ENCODE measurements at regions not wholly inside any gene's neighbourhood (a gene's known extent, or its start where the extent isn't known, plus 50 kb on each side); places are given as distances from the start of the nearest gene placed in this dataset.

DNA sequence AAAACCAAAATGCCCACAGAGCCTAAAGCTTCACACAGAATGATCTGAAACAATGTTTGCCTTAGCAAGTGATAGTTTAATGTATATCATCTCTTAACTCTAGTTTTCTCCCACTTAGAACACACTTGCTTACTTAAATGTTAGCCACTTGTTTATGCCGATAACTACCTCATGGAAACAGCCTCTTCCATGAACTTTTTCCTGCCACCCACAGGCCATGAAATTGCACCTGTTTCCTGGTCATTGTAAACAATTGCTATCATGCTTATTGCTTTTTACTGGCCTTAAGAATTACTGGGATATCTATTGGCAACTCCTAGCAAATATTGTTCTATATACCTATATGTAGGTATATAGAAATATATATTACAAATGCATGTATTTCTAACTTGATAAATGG is 231.1 kb downstream of the HDGFL1 start:
- peaks cover 4% of the 10 kb centered on the region for H3K4me1 Mint-ChIP-seq

DNA sequence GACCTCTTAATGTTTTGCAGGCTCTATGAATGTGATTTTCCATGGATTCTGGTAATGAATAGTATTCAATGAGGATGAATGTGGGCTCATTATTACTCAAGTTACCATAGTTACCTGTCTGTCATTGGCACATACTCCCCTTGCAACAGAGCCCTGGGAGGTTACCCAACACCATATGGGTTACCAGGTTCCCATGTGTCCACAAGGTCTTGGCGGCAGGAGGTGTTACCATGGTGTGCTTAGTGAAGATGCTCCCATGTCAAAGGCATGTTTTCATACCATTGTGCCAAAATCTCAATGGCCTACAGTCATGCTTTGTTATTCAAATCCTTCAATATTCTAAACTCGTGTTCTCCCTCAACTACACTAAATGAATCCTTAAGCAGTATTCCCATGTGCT is 232.5 kb downstream of the HDGFL1 start:
- H3K79me2 ChIP-seq (ENCODE audit: low read depth), result no peaks in the 10 kb centered on the region
- no peaks in the 10 kb centered on the region for H4K20me1 ChIP-seq (ENCODE audit: low read depth)
- H3K9me3 Mint-ChIP-seq, result peaks cover 6% of the 10 kb centered on the region

More for the DNA sequence above, 231.1 kb downstream of the HDGFL1 start:
- TF ChIP-seq, protein P1, sequence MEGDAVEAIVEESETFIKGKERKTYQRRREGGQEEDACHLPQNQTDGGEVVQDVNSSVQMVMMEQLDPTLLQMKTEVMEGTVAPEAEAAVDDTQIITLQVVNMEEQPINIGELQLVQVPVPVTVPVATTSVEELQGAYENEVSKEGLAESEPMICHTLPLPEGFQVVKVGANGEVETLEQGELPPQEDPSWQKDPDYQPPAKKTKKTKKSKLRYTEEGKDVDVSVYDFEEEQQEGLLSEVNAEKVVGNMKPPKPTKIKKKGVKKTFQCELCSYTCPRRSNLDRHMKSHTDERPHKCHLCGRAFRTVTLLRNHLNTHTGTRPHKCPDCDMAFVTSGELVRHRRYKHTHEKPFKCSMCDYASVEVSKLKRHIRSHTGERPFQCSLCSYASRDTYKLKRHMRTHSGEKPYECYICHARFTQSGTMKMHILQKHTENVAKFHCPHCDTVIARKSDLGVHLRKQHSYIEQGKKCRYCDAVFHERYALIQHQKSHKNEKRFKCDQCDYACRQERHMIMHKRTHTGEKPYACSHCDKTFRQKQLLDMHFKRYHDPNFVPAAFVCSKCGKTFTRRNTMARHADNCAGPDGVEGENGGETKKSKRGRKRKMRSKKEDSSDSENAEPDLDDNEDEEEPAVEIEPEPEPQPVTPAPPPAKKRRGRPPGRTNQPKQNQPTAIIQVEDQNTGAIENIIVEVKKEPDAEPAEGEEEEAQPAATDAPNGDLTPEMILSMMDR (IDR thresholded peaks at IDR 0.05), result no peak
- no peak for TF ChIP-seq EZH2 (IDR thresholded peaks at IDR 0.05)
- TF ChIP-seq EZH2phosphoT487 (IDR thresholded peaks at IDR 0.05), result no peak
- no peaks in the 10 kb centered on the region for H3K27me3 ChIP-seq
- no peaks in the 10 kb centered on the region for H4K20me1 ChIP-seq (ENCODE audit: low read depth)
- no peak overlapping the region for H3K9ac ChIP-seq
- H3K9me3 Mint-ChIP-seq, result peaks cover 12% of the 10 kb centered on the region
- no peak overlapping the region for H2AFZ ChIP-seq (replicated peaks)
- no peaks in the 10 kb centered on the region for H3K79me2 ChIP-seq (ENCODE audit: low read depth)
- H3K9me3 ChIP-seq (ENCODE audit: low read depth), result no peaks in the 10 kb centered on the region
- no peak overlapping the region for H3K27ac Mint-ChIP-seq
- DNase-seq (ENCODE audit: low spot score), result no peak
- H3K27ac ChIP-seq, result no peak overlapping the region
- no peaks in the 10 kb centered on the region for H3K36me3 Mint-ChIP-seq
- H3K4me3 Mint-ChIP-seq, result no peak overlapping the region
- H3K4me3 ChIP-seq, result no peak overlapping the region
- no peaks in the 10 kb centered on the region for H3K36me3 ChIP-seq
- peaks cover 2% of the 10 kb centered on the region for H3K27me3 Mint-ChIP-seq (ENCODE audit: insufficient read depth, low read depth)
- H3K4me2 ChIP-seq, result no peak overlapping the region
- H3K4me1 ChIP-seq, result no peaks in the 10 kb centered on the region
- H3F3A ChIP-seq (ENCODE audit: low read depth), result no peaks in the 10 kb centered on the region

DNA sequence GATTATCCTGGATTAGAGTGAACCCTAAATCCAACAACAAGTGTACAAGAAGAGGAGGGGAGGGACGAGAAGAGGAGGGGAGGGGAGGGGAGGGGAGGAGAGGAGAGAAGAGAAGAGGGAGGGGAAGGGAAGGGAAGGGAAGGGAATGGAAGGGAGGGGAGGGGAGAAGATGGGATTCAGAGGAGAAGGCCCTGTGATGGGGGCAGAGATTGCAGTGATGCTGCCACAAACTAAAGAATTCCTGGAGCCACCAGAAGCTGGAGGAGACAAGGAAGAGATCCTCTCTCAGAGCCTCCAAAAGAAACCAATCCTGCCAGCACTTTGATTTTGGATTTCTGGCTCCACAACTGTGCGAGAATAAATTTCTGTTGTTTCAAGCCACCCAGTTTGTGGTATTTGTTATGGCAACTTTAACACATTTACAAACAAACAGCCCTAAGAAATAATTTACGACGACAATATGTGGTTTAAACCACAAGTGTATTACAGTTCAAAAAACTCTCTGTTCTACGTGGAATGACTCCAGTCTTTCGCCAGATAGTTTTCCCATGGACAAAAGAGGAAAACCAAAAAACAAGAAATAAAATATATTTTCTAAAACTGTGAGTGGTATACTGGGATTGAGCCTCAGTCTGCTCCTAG is 235.4 kb downstream of the HDGFL1 start:
- no peak overlapping the region for H3K9ac ChIP-seq
- H3K27ac ChIP-seq, result no peak overlapping the region
- no peaks in the 10 kb centered on the region for H4K20me1 ChIP-seq (ENCODE audit: low read depth)
- TF ChIP-seq EZH2 (IDR thresholded peaks at IDR 0.05), result no peak
- TF ChIP-seq EZH2phosphoT487 (IDR thresholded peaks at IDR 0.05), result no peak
- TF ChIP-seq, protein P1 (IDR thresholded peaks at IDR 0.05), result no peak
- no peaks in the 10 kb centered on the region for H3K36me3 Mint-ChIP-seq
- H3K9me3 Mint-ChIP-seq, result no peaks in the 10 kb centered on the region
- H3K27me3 ChIP-seq, result no peaks in the 10 kb centered on the region
- peaks cover 2% of the 10 kb centered on the region for H3K27me3 Mint-ChIP-seq (ENCODE audit: insufficient read depth, low read depth)
- no peaks in the 10 kb centered on the region for H3F3A ChIP-seq (ENCODE audit: low read depth)
- no peak overlapping the region for H2AFZ ChIP-seq (replicated peaks)
- H3K4me2 ChIP-seq, result no peak overlapping the region
- no peak for DNase-seq (ENCODE audit: low spot score)
- peaks cover 12% of the 10 kb centered on the region for H3K4me1 Mint-ChIP-seq
- no peak overlapping the region for H3K27ac Mint-ChIP-seq
- H3K79me2 ChIP-seq (ENCODE audit: low read depth), result no peaks in the 10 kb centered on the region
- no peak overlapping the region for H3K4me3 Mint-ChIP-seq
- no peaks in the 10 kb centered on the region for H3K36me3 ChIP-seq
- no peaks in the 10 kb centered on the region for H3K4me1 ChIP-seq
- no peak overlapping the region for H3K4me3 ChIP-seq
- H3K9me3 ChIP-seq (ENCODE audit: low read depth), result no peaks in the 10 kb centered on the region

More for the DNA sequence above, 232.5 kb downstream of the HDGFL1 start:
- Histone ChIP-seq H3K9ac (no peak overlapping the region), H3K4me3 (no peak overlapping the region), H3K9me3 (ENCODE audit: low read depth) (no peaks in the 10 kb centered on the region), H3K36me3 (no peaks in the 10 kb centered on the region), H3F3A (ENCODE audit: low read depth) (no peaks in the 10 kb centered on the region), H3K27ac (no peak overlapping the region), H3K27me3 (no peaks in the 10 kb centered on the region), H3K4me2 (no peak overlapping the region), H3K4me1 (no peaks in the 10 kb centered on the region), H2AFZ (replicated peaks) (no peak overlapping the region)
- no peak for DNase-seq (ENCODE audit: low spot score)
- H3K36me3 Mint-ChIP-seq, result no peaks in the 10 kb centered on the region
- peaks cover 2% of the 10 kb centered on the region for H3K27me3 Mint-ChIP-seq (ENCODE audit: insufficient read depth, low read depth)
- no peak overlapping the region for H3K4me3 Mint-ChIP-seq
- no peak overlapping the region for H3K27ac Mint-ChIP-seq
- TF ChIP-seq, protein P1 (IDR thresholded peaks at IDR 0.05), result no peak
- TF ChIP-seq EZH2phosphoT487 (IDR thresholded peaks at IDR 0.05) (no peak), EZH2 (IDR thresholded peaks at IDR 0.05) (no peak)
- peaks cover 4% of the 10 kb centered on the region for H3K4me1 Mint-ChIP-seq

All from neural progenitor cell (in vitro differentiated cells).